Panc1 (cell line): ENCODE measurements at regions not wholly inside any gene's neighbourhood (a gene's known extent, or its start where the extent isn't known, plus 50 kb on each side); places are given as distances from the start of the nearest gene placed in this dataset.
A peak's percentile ranks its signal among the peaks of the same experiment; 100 is the strongest.
"Not testable (repeated sequence)": the region's sequence is repeated elsewhere in the genome, so short reads cannot be mapped to it uniquely, and the experiment has no call there.

Source experiments
- ATAC-seq: fragments of 200-7000 bp; cut with Tn5 transposase; 2 replicates; pipeline ENCODE4 v1.9.1; 2020; ENCODE audit warnings: mild to moderate bottlenecking, moderate library complexity
- BruUV-seq: library from RNA; stranded (reverse); fragments of 400-500 nt; replicated peaks from 2 replicates; lab custom pipeline; 2021; lab: Mats Ljungman, UMichigan
- CTCF ChIA-PET: fragments of 300-600 bp; sonication (Branson Sonifier 250); formaldehyde crosslinking; loops from one replicate; lab custom pipeline; 2022; ENCODE audit warnings: antibody characterized with exemption; lab: Charles Lee
- POLR2A ChIA-PET: fragments of 300-600 bp; sonication (Branson Sonifier 250); formaldehyde crosslinking; loops from one replicate; lab custom pipeline; 2022; ENCODE audit warnings: antibody characterized with exemption; lab: Charles Lee
- DNase-seq: peaks from one replicate; pipeline ENCODE4 v3.0.0-alpha.2; 2010; ENCODE audit warnings: low read depth, low spot score
- H3K27ac ChIP-seq: 2 replicates; pipeline ENCODE4 v1.5.1; 2011; ENCODE audit warnings: mild to moderate bottlenecking, low read length, inconsistent platforms
- H3K27me3 ChIP-seq: fragments of 200-500 bp; sonication (Bioruptor generic); 2 replicates; pipeline ENCODE4 v1.6.0; 2014; ENCODE audit warnings: low read length, inconsistent platforms; ENCODE audit not compliant: control insufficient read depth, insufficient read depth
- H3K36me3 ChIP-seq: fragments of 200-500 bp; sonication (Bioruptor generic); 2 replicates; pipeline ENCODE4 v1.5.1; 2014; ENCODE audit warnings: inconsistent platforms, mild to moderate bottlenecking, low read length, moderate library complexity; ENCODE audit not compliant: control insufficient read depth, insufficient read depth
- H3K4me1 ChIP-seq: 2 replicates; pipeline ENCODE4 v1.5.1; 2011; ENCODE audit warnings: inconsistent platforms, mild to moderate bottlenecking, low read length, moderate library complexity; ENCODE audit not compliant: control insufficient read depth, insufficient read depth
- H3K4me3 ChIP-seq, 2 experiments: 2 replicates each; pipeline ENCODE4 v1.5.1; 2011 to 2012; ENCODE audit warnings: low read depth in 2 of 2, low read length in 2 of 2, mild to moderate bottlenecking in 2 of 2, inconsistent platforms in 1 of 2, moderate library complexity in 1 of 2
- H3K9me3 ChIP-seq: fragments of 200-500 bp; sonication (Bioruptor generic); 2 replicates; pipeline ENCODE4 v1.5.1; 2014; ENCODE audit warnings: low read depth, mild to moderate bottlenecking, inconsistent platforms, low read length, moderate library complexity; ENCODE audit not compliant: control insufficient read depth, insufficient read depth
- POLR2AphosphoS5 ChIP-seq: IDR thresholded peaks from 2 replicates; pipeline ENCODE4 v1.6.1; 2012; ENCODE audit warnings: mild to moderate bottlenecking, low read depth, low read length, moderate library complexity
- SIN3A ChIP-seq: IDR thresholded peaks from 2 replicates; pipeline ENCODE4 v1.6.1; 2012; ENCODE audit warnings: low read depth, mild to moderate bottlenecking, low read length, moderate library complexity, borderline replicate concordance; ENCODE audit not compliant: insufficient read depth
- TCF7L2 ChIP-seq: IDR thresholded peaks from 2 replicates; pipeline ENCODE4 v1.6.1; 2011; ENCODE audit warnings: mild to moderate bottlenecking, low read depth, low read length, inconsistent platforms
- in situ Hi-C: cut with HindIII; loops from 2 replicates; pipeline ENCODE4 v1.10.0; 2016; ENCODE audit warnings: low sequenced_read_pairs, low pct_unique_long_range_greater_than_20kb
- intact Hi-C: fragments of 100-400 bp; cut with micrococcal nuclease; formaldehyde crosslinking; loops from one replicate; pipeline ENCODE4 v1.10.0; 2022; ENCODE audit not compliant: unreplicated experiment
- TF ChIP-seq, protein P1 (sequence below), 2 experiments: IDR thresholded peaks; 2 replicates each; pipeline ENCODE4 v1.6.1; 2011 to 2012; ENCODE audit warnings: low read depth in 2 of 2, control low read depth in 1 of 2, low read length in 1 of 2, mild to moderate bottlenecking in 1 of 2, moderate library complexity in 1 of 2; ENCODE audit not compliant: insufficient read depth in 1 of 2
- TF ChIP-seq, protein P2 (sequence below): fragments of 450-650 bp; IDR thresholded peaks from 2 replicates; pipeline ENCODE4 v1.5.1; 2017; ENCODE audit warnings: mild to moderate bottlenecking

- ATAC-seq = no peak
- Histone ChIP-seq H3K9me3 (no peaks in the 10 kb centered on the region), H3K36me3 (no peaks in the 10 kb centered on the region), H3K27ac (no peak overlapping the region), H3K4me3 (no peak overlapping the region), H3K4me1 (no peaks in the 10 kb centered on the region), H3K27me3 (no peaks in the 10 kb centered on the region)
- ChIA-PET CTCF (no interaction called here), POLR2A (no interaction called here)
- BruUV-seq = no TSS peak
- DNase-seq = no peak
- TF ChIP-seq POLR2AphosphoS5 (no peak), SIN3A (no peak), TCF7L2 (no peak)
- TF ChIP-seq, protein P1, sequence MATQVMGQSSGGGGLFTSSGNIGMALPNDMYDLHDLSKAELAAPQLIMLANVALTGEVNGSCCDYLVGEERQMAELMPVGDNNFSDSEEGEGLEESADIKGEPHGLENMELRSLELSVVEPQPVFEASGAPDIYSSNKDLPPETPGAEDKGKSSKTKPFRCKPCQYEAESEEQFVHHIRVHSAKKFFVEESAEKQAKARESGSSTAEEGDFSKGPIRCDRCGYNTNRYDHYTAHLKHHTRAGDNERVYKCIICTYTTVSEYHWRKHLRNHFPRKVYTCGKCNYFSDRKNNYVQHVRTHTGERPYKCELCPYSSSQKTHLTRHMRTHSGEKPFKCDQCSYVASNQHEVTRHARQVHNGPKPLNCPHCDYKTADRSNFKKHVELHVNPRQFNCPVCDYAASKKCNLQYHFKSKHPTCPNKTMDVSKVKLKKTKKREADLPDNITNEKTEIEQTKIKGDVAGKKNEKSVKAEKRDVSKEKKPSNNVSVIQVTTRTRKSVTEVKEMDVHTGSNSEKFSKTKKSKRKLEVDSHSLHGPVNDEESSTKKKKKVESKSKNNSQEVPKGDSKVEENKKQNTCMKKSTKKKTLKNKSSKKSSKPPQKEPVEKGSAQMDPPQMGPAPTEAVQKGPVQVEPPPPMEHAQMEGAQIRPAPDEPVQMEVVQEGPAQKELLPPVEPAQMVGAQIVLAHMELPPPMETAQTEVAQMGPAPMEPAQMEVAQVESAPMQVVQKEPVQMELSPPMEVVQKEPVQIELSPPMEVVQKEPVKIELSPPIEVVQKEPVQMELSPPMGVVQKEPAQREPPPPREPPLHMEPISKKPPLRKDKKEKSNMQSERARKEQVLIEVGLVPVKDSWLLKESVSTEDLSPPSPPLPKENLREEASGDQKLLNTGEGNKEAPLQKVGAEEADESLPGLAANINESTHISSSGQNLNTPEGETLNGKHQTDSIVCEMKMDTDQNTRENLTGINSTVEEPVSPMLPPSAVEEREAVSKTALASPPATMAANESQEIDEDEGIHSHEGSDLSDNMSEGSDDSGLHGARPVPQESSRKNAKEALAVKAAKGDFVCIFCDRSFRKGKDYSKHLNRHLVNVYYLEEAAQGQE (IDR thresholded peaks at IDR 0.05; ENCODE audit: insufficient read depth in 1 of 2, low read depth in 2 of 2, low read length in 1 of 2) = no peak
- TF ChIP-seq, protein P2, sequence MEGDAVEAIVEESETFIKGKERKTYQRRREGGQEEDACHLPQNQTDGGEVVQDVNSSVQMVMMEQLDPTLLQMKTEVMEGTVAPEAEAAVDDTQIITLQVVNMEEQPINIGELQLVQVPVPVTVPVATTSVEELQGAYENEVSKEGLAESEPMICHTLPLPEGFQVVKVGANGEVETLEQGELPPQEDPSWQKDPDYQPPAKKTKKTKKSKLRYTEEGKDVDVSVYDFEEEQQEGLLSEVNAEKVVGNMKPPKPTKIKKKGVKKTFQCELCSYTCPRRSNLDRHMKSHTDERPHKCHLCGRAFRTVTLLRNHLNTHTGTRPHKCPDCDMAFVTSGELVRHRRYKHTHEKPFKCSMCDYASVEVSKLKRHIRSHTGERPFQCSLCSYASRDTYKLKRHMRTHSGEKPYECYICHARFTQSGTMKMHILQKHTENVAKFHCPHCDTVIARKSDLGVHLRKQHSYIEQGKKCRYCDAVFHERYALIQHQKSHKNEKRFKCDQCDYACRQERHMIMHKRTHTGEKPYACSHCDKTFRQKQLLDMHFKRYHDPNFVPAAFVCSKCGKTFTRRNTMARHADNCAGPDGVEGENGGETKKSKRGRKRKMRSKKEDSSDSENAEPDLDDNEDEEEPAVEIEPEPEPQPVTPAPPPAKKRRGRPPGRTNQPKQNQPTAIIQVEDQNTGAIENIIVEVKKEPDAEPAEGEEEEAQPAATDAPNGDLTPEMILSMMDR = no peak
- in situ Hi-C loops = no loop called here
- intact Hi-C loops = no loop called here
These were observed 93.7 kb downstream of the CTH start for GRCh38 chr1:70504821-70505193.

DNA sequence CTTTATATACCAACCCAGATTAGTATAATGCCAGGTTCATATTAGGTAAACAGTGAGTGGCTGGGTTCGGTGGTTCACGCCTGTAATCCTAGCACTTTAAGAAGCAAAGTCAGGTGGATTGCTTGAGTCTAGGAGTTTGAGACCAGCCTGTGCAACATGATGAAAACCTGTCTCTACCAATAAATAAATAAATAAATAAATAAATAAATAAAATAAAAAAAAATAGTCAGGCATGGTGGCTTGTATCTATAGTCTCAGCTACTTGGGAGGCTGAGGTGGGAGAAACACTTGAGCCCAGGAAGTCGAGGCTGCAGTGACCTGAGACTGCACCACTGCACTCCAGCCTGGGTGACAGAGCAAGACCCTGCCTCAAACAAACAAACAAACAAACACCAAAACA lies 96.9 kb downstream of the CTH start:
- in situ Hi-C loops = not testable (repeated sequence)

GRCh38 chr1:70509996-70510876 lies 99.2 kb downstream of the CTH start:
- Histone ChIP-seq H3K36me3 (no peaks in the 10 kb centered on the region), H3K9me3 (no peaks in the 10 kb centered on the region), H3K4me1 (no peaks in the 10 kb centered on the region), H3K27ac (no peak overlapping the region), H3K4me3 (0 out of 4 replicates have a peak overlapping the region, but pooled peaks of 1 of the 2 experiments have one; percentile 4), H3K27me3 (peaks cover 3% of the 10 kb centered on the region; the same call in 1 of the 2 replicates)
- intact Hi-C loops = loop anchor here (2.0 to 10.0 kb wide), 2 partner anchors 255 to 377 kb away; no protein-coding TSS in a partner anchor
- CTCF ChIA-PET = no interaction called here
- POLR2A ChIA-PET = no interaction called here
- ATAC-seq = peak; percentile 87
- in situ Hi-C loops = no loop called here
- peak; percentile 52 for DNase-seq
- BruUV-seq = no TSS peak
- TF ChIP-seq, protein P2 = peak; percentile 71; the same call in 1 of the 2 replicates
- TF ChIP-seq, protein P1 (IDR thresholded peaks at IDR 0.05; ENCODE audit: insufficient read depth in 1 of 2, low read depth in 2 of 2, low read length in 1 of 2) = no peak

More for the DNA sequence above, 96.9 kb downstream of the CTH start:
- BruUV-seq, H3K4me3 ChIP-seq, H3K9me3 ChIP-seq, intact Hi-C loops, ATAC-seq, H3K27me3 ChIP-seq, H3K4me1 ChIP-seq, H3K27ac ChIP-seq, POLR2A ChIA-PET, H3K36me3 ChIP-seq, CTCF ChIA-PET, DNase-seq: not testable (repeated sequence)
